Nephron (organoid): ENCODE measurements at regions not wholly inside any gene's neighbourhood (a gene's known extent, or its start where the extent isn't known, plus 50 kb on each side); places are given as distances from the start of the nearest gene placed in this dataset.

Source experiments
- H3K27ac Mint-ChIP-seq, 3 experiments: 2 replicates each; pipeline ENCODE4 v1.8.0; 2020; ENCODE audit warnings: mixed read lengths in 3 of 3, mild to moderate bottlenecking in 2 of 3, moderate library complexity in 1 of 3
- H3K27me3 Mint-ChIP-seq: 2 replicates; pipeline ENCODE4 v1.8.0; 2021; ENCODE audit warnings: low read depth, mild to moderate bottlenecking, moderate library complexity, mixed read lengths
- H3K36me3 Mint-ChIP-seq: 2 replicates; pipeline ENCODE4 v1.8.0; 2020; ENCODE audit warnings: low read depth, mixed read lengths
- H3K4me1 Mint-ChIP-seq: 2 replicates; pipeline ENCODE4 v1.8.0; 2020; ENCODE audit warnings: mixed read lengths
- H3K4me3 Mint-ChIP-seq, 3 experiments: 2 replicates each; pipeline ENCODE4 v1.8.0; 2020; ENCODE audit warnings: mild to moderate bottlenecking in 3 of 3, mixed read lengths in 3 of 3, moderate library complexity in 2 of 3
- H3K9me3 Mint-ChIP-seq: 2 replicates; pipeline ENCODE4 v1.8.0; 2020; ENCODE audit warnings: mixed read lengths
- TF ChIP-seq, protein P1 (sequence below), 3 experiments: fragments of 200-600 bp; sonication (generic); IDR thresholded peaks; one replicate each; pipeline ENCODE4 v1.5.0; 2021; ENCODE audit warnings: antibody characterized with exemption in 3 of 3; ENCODE audit not compliant: unreplicated experiment in 3 of 3

DNA sequence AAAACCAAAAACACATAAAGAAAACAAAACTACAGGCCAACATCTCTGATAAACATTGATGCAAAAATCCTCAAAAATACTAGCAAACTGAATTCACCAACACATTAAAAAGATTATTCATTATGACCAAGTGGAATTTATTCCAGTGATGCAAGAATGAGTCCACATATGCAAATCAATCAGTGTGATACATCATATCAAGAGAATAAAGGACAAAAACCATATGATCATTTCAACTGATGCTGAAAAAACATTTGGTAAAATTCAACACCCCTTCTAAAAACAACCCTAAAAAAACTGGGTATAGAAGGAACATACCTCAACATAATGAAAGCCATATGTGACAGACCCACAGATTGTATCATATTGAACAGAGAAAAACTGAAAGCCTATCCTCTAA, 265.6 kb upstream of the DCBLD2 start:
- Mint-ChIP-seq H3K27ac (no peak overlapping the region), H3K9me3 (no peaks in the 10 kb centered on the region), H3K27me3 (peaks cover 3% of the 10 kb centered on the region), H3K4me3 (no peak overlapping the region), H3K36me3 (no peaks in the 10 kb centered on the region), H3K4me1 (no peaks in the 10 kb centered on the region)
- TF ChIP-seq, protein P1, sequence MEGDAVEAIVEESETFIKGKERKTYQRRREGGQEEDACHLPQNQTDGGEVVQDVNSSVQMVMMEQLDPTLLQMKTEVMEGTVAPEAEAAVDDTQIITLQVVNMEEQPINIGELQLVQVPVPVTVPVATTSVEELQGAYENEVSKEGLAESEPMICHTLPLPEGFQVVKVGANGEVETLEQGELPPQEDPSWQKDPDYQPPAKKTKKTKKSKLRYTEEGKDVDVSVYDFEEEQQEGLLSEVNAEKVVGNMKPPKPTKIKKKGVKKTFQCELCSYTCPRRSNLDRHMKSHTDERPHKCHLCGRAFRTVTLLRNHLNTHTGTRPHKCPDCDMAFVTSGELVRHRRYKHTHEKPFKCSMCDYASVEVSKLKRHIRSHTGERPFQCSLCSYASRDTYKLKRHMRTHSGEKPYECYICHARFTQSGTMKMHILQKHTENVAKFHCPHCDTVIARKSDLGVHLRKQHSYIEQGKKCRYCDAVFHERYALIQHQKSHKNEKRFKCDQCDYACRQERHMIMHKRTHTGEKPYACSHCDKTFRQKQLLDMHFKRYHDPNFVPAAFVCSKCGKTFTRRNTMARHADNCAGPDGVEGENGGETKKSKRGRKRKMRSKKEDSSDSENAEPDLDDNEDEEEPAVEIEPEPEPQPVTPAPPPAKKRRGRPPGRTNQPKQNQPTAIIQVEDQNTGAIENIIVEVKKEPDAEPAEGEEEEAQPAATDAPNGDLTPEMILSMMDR (IDR thresholded peaks at IDR 0.05; ENCODE audit: unreplicated experiment in 3 of 3): no peak

DNA sequence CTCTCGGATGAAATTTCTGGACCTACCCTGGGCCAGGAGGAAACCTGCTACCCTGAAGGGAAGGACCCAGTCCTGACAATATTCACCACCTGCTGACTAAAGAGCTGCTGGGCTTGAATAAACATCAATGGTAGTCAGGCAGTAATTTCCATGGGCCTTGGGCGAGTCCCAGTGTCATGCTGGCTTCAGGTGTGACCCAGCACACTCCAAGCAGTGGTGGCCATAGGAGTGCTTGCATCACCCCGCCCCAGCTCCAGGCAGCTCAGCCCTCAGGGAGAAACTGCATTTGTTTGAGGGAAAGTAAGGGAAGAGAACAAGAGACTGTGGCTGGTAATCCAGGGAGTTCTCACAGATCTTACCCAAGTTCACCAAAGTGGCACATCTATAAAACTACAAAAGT, 261.8 kb upstream of the DCBLD2 start:
- Mint-ChIP-seq H3K9me3 (peaks cover 6% of the 10 kb centered on the region), H3K27ac (no peak overlapping the region), H3K4me1 (no peaks in the 10 kb centered on the region), H3K4me3 (no peak overlapping the region), H3K27me3 (peaks cover 3% of the 10 kb centered on the region), H3K36me3 (peaks cover 3% of the 10 kb centered on the region)
- TF ChIP-seq, protein P1 (IDR thresholded peaks at IDR 0.05; ENCODE audit: unreplicated experiment in 3 of 3): no peak

DNA sequence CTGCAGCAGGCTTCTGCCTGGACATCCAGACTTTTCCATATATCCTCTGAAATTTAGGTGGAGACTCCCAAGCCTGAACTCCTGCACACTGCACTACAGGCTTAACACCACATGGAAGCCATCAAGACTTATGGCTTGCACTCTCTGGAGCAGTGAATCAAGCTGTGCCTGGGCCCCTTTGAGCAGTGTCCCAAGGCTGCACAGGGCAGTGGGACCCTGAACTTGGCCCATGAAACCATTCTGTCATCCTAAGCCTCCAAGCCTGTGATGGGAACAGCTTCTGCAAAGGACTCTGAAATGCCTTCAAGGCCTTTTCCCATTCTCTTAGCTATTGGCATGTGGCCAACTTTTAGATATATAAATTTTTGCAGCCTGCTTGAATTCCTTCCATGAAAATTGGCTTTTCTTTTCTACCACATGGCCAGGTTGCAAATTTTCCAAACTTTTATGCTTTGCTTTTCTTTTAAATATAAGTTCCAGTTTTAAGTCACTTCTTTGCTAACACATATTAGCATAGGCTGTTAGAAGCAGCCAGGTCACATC, 257.8 kb upstream of the DCBLD2 start:
- peaks cover 23% of the 10 kb centered on the region for H3K9me3 Mint-ChIP-seq
- H3K4me1 Mint-ChIP-seq: no peaks in the 10 kb centered on the region
- TF ChIP-seq, protein P1 (IDR thresholded peaks at IDR 0.05; ENCODE audit: unreplicated experiment in 3 of 3): no peak
- peaks cover 3% of the 10 kb centered on the region for H3K27me3 Mint-ChIP-seq
- no peak overlapping the region for H3K4me3 Mint-ChIP-seq
- peaks cover 3% of the 10 kb centered on the region for H3K36me3 Mint-ChIP-seq
- no peak overlapping the region for H3K27ac Mint-ChIP-seq

DNA sequence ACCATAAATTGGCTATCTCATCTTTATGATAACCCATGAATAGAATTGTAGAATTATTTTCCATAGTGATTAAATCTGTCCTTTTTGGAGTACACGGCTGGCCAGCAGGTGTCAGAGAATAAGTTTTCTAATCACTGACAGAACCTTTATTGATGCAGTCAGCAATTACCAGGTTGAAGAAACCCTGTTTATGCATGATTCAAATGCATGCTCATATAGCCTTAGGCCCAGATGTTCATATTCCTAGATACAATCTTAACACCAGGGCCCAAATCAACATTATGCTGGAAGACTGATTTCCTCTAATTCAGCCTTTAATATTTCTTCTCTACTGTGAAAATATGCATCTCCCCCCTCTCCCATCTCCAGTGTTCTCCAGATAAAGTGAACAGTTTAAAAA, 243.5 kb upstream of the DCBLD2 start:
- Mint-ChIP-seq H3K27me3 (no peaks in the 10 kb centered on the region), H3K36me3 (no peaks in the 10 kb centered on the region), H3K4me1 (no peaks in the 10 kb centered on the region), H3K27ac (no peak overlapping the region), H3K4me3 (no peak overlapping the region), H3K9me3 (peaks cover 7% of the 10 kb centered on the region)
- TF ChIP-seq, protein P1 (IDR thresholded peaks at IDR 0.05; ENCODE audit: unreplicated experiment in 3 of 3): no peak

DNA sequence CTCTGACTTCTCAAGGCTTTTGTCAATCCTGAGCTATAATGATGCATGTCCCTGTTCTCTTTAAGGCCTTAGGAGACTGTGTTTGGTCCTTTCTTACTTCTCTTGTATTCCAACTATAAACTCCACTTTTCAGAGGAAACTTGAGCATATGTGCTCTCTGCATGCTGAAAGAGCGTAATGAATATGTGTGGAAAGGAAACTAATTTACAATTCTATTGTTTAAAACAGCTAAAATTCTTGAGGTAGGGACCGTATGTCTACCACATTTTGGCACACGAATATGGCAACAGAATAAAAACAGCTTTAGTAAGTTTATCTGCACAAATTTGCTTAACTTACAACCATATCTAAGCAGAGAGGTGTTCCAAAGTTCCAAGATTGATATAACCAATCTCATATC, 242.0 kb upstream of the DCBLD2 start:
- H3K36me3 Mint-ChIP-seq: no peaks in the 10 kb centered on the region
- no peak overlapping the region for H3K4me3 Mint-ChIP-seq
- peaks cover 10% of the 10 kb centered on the region for H3K9me3 Mint-ChIP-seq
- no peaks in the 10 kb centered on the region for H3K27me3 Mint-ChIP-seq
- TF ChIP-seq, protein P1 (IDR thresholded peaks at IDR 0.05; ENCODE audit: unreplicated experiment in 3 of 3): no peak
- H3K4me1 Mint-ChIP-seq: no peaks in the 10 kb centered on the region
- H3K27ac Mint-ChIP-seq: no peak overlapping the region

DNA sequence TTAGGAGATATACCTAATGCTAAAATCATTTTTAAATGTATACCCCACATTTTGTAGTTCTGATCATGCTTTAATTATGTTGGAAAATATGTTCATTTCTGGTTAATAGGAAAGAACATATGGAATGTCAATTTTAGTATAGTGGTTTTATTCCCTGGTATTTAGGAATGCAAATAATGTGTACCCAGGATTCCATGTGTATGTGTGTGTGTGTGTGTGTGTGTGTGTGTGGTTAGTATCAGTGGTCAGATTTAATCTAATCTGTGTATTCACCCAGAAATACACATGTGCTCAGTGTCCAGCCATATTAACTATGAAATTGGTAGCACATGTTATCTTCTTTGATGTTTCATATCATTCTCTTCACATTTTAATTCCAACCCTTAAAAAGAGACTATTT, 233.5 kb upstream of the DCBLD2 start:
- Mint-ChIP-seq H3K9me3 (peaks cover 8% of the 10 kb centered on the region), H3K4me1 (no peaks in the 10 kb centered on the region), H3K36me3 (no peaks in the 10 kb centered on the region), H3K4me3 (no peak overlapping the region), H3K27ac (no peak overlapping the region), H3K27me3 (no peaks in the 10 kb centered on the region)
- TF ChIP-seq, protein P1 (IDR thresholded peaks at IDR 0.05; ENCODE audit: unreplicated experiment in 3 of 3): no peak
